Ovary (tissue), 3 donors: ENCODE measurements at regions not wholly inside any gene's neighbourhood (a gene's known extent, or its start where the extent isn't known, plus 50 kb on each side); places are given as distances from the start of the nearest gene placed in this dataset.

Experiments
- POLR2A ChIP-seq: fragments of 450-650 bp; IDR thresholded peaks from one replicate; pipeline ENCODE4 v1.6.1; 2017; ENCODE audit warnings: antibody characterized with exemption, mild to moderate bottlenecking, moderate library complexity
- TF ChIP-seq, protein P1 (sequence below), 3 donors: fragments of 450-650 bp in 2 of 3; fragments of 200-600 bp in 1 of 3; IDR thresholded peaks; one replicate each; pipeline versions ENCODE4 v1.5.1 to v1.8.0; 2016 to 2022; ENCODE audit warnings: antibody characterized with exemption in 3 of 3, mild to moderate bottlenecking in 1 of 3
- donor health status: DM: no; HTN: no; CAD: no.

DNA sequence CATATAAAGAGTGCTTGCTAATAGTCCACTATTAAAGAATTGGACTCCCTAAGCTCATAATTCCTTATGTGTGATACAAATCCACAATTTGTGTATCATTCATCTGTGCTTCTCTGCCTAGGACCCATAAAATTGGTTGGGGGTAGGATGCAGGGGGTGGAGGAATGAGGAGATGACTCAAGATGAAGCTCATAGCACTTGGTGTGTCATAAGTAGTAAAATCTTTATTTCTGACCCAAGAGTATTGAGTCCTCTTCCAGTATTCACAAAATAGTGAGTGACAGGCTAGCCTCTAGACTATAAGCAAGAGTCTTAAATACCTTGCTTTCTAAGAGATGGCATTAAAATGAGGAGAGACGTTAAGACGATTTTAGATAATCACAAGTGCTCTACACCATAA lies 390.9 kb upstream of the CDH19 start:
- TF ChIP-seq, protein P1, sequence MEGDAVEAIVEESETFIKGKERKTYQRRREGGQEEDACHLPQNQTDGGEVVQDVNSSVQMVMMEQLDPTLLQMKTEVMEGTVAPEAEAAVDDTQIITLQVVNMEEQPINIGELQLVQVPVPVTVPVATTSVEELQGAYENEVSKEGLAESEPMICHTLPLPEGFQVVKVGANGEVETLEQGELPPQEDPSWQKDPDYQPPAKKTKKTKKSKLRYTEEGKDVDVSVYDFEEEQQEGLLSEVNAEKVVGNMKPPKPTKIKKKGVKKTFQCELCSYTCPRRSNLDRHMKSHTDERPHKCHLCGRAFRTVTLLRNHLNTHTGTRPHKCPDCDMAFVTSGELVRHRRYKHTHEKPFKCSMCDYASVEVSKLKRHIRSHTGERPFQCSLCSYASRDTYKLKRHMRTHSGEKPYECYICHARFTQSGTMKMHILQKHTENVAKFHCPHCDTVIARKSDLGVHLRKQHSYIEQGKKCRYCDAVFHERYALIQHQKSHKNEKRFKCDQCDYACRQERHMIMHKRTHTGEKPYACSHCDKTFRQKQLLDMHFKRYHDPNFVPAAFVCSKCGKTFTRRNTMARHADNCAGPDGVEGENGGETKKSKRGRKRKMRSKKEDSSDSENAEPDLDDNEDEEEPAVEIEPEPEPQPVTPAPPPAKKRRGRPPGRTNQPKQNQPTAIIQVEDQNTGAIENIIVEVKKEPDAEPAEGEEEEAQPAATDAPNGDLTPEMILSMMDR (IDR thresholded peaks at IDR 0.05) = no peak
- TF ChIP-seq POLR2A = no peak
